HG02852 (cell line): ENCODE measurements at regions not wholly inside any gene's neighbourhood (a gene's known extent, or its start where the extent isn't known, plus 50 kb on each side); places are given as distances from the start of the nearest gene placed in this dataset.
"Not testable (repeated sequence)": the region's sequence is repeated elsewhere in the genome, so short reads cannot be mapped to it uniquely, and the experiment has no call there.

ENCODE experiments used
- ATAC-seq: cut with Tn5 transposase; IDR thresholded peaks from one replicate; pipeline ENCODE4 v1.9.1; 2021; ENCODE audit warnings: mild to moderate bottlenecking, moderate library complexity; ENCODE audit not compliant: unreplicated experiment

- no peak for ATAC-seq
These were observed 223.4 kb upstream of the GYPA start for GRCh38 chr4:144363890-144364289.

- no peak for ATAC-seq
These were observed 225.9 kb upstream of the GYPA start for GRCh38 chr4:144366425-144366824.

GRCh38 chr4:144371485-144371884 lies 231.0 kb upstream of the GYPA start:
- no peak for ATAC-seq

GRCh38 chr4:144374065-144374464 lies 233.5 kb upstream of the GYPA start:
- peak; percentile 91 for ATAC-seq

GRCh38 chr4:144376866-144377265 lies 236.3 kb upstream of the GYPA start:
- no peak for ATAC-seq

- no peak for ATAC-seq
These were observed 243.9 kb upstream of the GYPA start for GRCh38 chr4:144384408-144384807.

GRCh38 chr4:144399927-144400326 lies 246.0 kb upstream of the HHIP start:
- peak; percentile 87 for ATAC-seq

GRCh38 chr4:144402176-144402575 lies 243.8 kb upstream of the HHIP start:
- no peak for ATAC-seq

- no peak for ATAC-seq
These were observed 243.0 kb upstream of the HHIP start for GRCh38 chr4:144402999-144403398.

- ATAC-seq = no peak
These were observed 242.1 kb upstream of the HHIP start for GRCh38 chr4:144403893-144404292.

GRCh38 chr4:144409525-144409924 lies 236.4 kb upstream of the HHIP start:
- ATAC-seq = no peak

- no peak for ATAC-seq
These were observed 235.6 kb upstream of the HHIP start for GRCh38 chr4:144410230-144410783.

GRCh38 chr4:144411119-144411518 lies 234.8 kb upstream of the HHIP start:
- peak; percentile 76 for ATAC-seq

- ATAC-seq = peak; percentile 63
These were observed 234.3 kb upstream of the HHIP start for GRCh38 chr4:144411700-144412099.

GRCh38 chr4:144421056-144421455 lies 224.9 kb upstream of the HHIP start:
- ATAC-seq = no peak

- no peak for ATAC-seq
These were observed 224.0 kb upstream of the HHIP start for GRCh38 chr4:144421839-144422565.

GRCh38 chr4:144423930-144424329 lies 222.0 kb upstream of the HHIP start:
- ATAC-seq = no peak

GRCh38 chr4:144426023-144426422 lies 219.9 kb upstream of the HHIP start:
- not testable (repeated sequence) for ATAC-seq

GRCh38 chr4:144442713-144443112 lies 203.2 kb upstream of the HHIP start:
- no peak for ATAC-seq

GRCh38 chr4:144449611-144450010 lies 196.3 kb upstream of the HHIP start:
- no peak for ATAC-seq

GRCh38 chr4:144450526-144450925 lies 195.4 kb upstream of the HHIP start:
- ATAC-seq = no peak

- ATAC-seq = no peak
These were observed 194.0 kb upstream of the HHIP start for GRCh38 chr4:144451766-144452450.
